AG08396 (cell line): ENCODE measurements at regions not wholly inside any gene's neighbourhood (a gene's known extent, or its start where the extent isn't known, plus 50 kb on each side); places are given as distances from the start of the nearest gene placed in this dataset.
"Not testable (repeated sequence)": the region's sequence is repeated elsewhere in the genome, so short reads cannot be mapped to it uniquely, and the experiment has no call there.

Experiments
- DNase-seq: peaks from one replicate; pipeline ENCODE4 v3.0.0; 2012; ENCODE audit warnings: low spot score, mixed read lengths

- DNase-seq = no peak
Observed at GRCh38 chr10:65628493-65629139, 1297.2 kb upstream of the LRRTM3 start.

GRCh38 chr10:65660006-65660405 lies 1265.8 kb upstream of the LRRTM3 start:
- no peak for DNase-seq

GRCh38 chr10:65670087-65670486 lies 1255.7 kb upstream of the LRRTM3 start:
- DNase-seq = no peak

- DNase-seq = not testable (repeated sequence)
Observed at GRCh38 chr10:65670596-65670995, 1255.2 kb upstream of the LRRTM3 start.

GRCh38 chr10:65675236-65675635 lies 1250.6 kb upstream of the LRRTM3 start:
- DNase-seq = no peak

GRCh38 chr10:65684896-65685295 lies 1240.9 kb upstream of the LRRTM3 start:
- no peak for DNase-seq

- no peak for DNase-seq
Observed at GRCh38 chr10:65701168-65701776, 1224.6 kb upstream of the LRRTM3 start.

GRCh38 chr10:65708057-65708456 lies 1217.8 kb upstream of the LRRTM3 start:
- DNase-seq = no peak

GRCh38 chr10:65710306-65710705 lies 1215.5 kb upstream of the LRRTM3 start:
- no peak for DNase-seq

- DNase-seq = no peak
Observed at GRCh38 chr10:65719790-65720189, 1206.0 kb upstream of the LRRTM3 start.

- no peak for DNase-seq
Observed at GRCh38 chr10:65720901-65721300, 1204.9 kb upstream of the LRRTM3 start.

- no peak for DNase-seq
Observed at GRCh38 chr10:65723525-65723924, 1202.3 kb upstream of the LRRTM3 start.

GRCh38 chr10:65735382-65735781 lies 1190.5 kb upstream of the LRRTM3 start:
- DNase-seq = no peak

GRCh38 chr10:65742906-65743305 lies 1182.9 kb upstream of the LRRTM3 start:
- no peak for DNase-seq

GRCh38 chr10:65751218-65751617 lies 1174.6 kb upstream of the LRRTM3 start:
- DNase-seq = no peak

GRCh38 chr10:65751896-65752295 lies 1173.9 kb upstream of the LRRTM3 start:
- no peak for DNase-seq

- DNase-seq = no peak
Observed at GRCh38 chr10:65753532-65753931, 1172.3 kb upstream of the LRRTM3 start.

GRCh38 chr10:65754112-65754511 lies 1171.7 kb upstream of the LRRTM3 start:
- no peak for DNase-seq

- no peak for DNase-seq
Observed at GRCh38 chr10:65762311-65762710, 1163.5 kb upstream of the LRRTM3 start.

- no peak for DNase-seq
Observed at GRCh38 chr10:65765006-65765541, 1160.8 kb upstream of the LRRTM3 start.

- no peak for DNase-seq
Observed at GRCh38 chr10:65769828-65770227, 1156.0 kb upstream of the LRRTM3 start.

- DNase-seq = no peak
Observed at GRCh38 chr10:65778753-65779152, 1147.1 kb upstream of the LRRTM3 start.

- no peak for DNase-seq
Observed at GRCh38 chr10:65779985-65780384, 1145.9 kb upstream of the LRRTM3 start.

- no peak for DNase-seq
Observed at GRCh38 chr10:65786279-65786678, 1139.6 kb upstream of the LRRTM3 start.
